HEK293T (cell line): ENCODE measurements at regions not wholly inside any gene's neighbourhood (a gene's known extent, or its start where the extent isn't known, plus 50 kb on each side); places are given as distances from the start of the nearest gene placed in this dataset.

Source experiments
- FOXA1 ChIP-seq: fragments of 450-650 bp; IDR thresholded peaks from 2 replicates; pipeline ENCODE4 v1.6.1; 2016; ENCODE audit warnings: mild to moderate bottlenecking
- FOXM1 ChIP-seq: fragments of 450-650 bp; IDR thresholded peaks from 2 replicates; pipeline ENCODE4 v1.6.1; 2017; ENCODE audit warnings: mild to moderate bottlenecking, borderline replicate concordance
- SUZ12 ChIP-seq: fragments of 450-650 bp; IDR thresholded peaks from 2 replicates; pipeline ENCODE4 v1.6.1; 2016; ENCODE audit warnings: mild to moderate bottlenecking
- ZNF384 ChIP-seq: fragments of 450-650 bp; IDR thresholded peaks from 2 replicates; pipeline ENCODE4 v1.6.1; 2016

DNA sequence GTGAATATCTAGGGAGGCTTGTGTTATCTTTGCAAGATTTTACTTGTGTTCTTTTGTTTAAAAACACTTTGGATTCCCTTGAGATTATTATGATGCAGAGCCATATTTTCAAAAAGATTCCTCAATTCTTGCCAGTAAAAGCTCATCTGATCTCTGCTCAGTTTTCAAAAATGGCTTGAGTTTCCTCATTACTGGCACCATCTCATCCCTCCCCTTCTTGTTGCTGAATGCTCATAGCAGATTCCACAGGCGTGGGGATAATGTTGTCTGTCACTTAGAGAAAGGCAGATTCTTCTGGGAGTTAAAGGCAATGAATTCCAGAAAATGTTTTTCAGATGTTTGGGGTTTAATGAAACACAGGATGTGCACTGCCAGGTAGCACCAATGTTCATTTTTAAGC is 170.4 kb upstream of the TANK start:
- no peak for TF ChIP-seq SUZ12
- TF ChIP-seq FOXA1: no peak
- no peak for TF ChIP-seq FOXM1
- no peak for TF ChIP-seq ZNF384
